OCI-LY7 (cell line): ENCODE measurements at regions not wholly inside any gene's neighbourhood (a gene's known extent, or its start where the extent isn't known, plus 50 kb on each side); places are given as distances from the start of the nearest gene placed in this dataset.

ENCODE experiments used
- CTCF ChIP-seq: fragments of 200-600 bp; sonication (generic); conservative IDR thresholded peaks from 2 replicates; pipeline ENCODE4 v1.5.1; 2014; ENCODE audit warnings: mild to moderate bottlenecking, antibody characterized with exemption, low read length, moderate library complexity, mixed read lengths
- EZH2phosphoT487 ChIP-seq: fragments of 200-600 bp; sonication (generic); IDR thresholded peaks from 2 replicates; pipeline ENCODE4 v1.6.1; 2018; ENCODE audit warnings: low read depth, borderline replicate concordance, mild to moderate bottlenecking, mixed run types, antibody characterized with exemption, low read length, moderate library complexity, mixed read lengths

- no peak for TF ChIP-seq EZH2phosphoT487
- TF ChIP-seq CTCF, result no peak
Observed at GRCh38 chr1:58905628-58906221, 121.9 kb upstream of the JUN start.
